Breast epithelium (tissue), 4 donors: ENCODE measurements at regions not wholly inside any gene's neighbourhood (a gene's known extent, or its start where the extent isn't known, plus 50 kb on each side); places are given as distances from the start of the nearest gene placed in this dataset.

ENCODE experiments used
- DNase-seq, 2 donors: peaks; one replicate each; pipeline ENCODE4 v3.0.0-alpha.2; 2019; ENCODE audit warnings: low spot score in 2 of 2
- H3K27ac ChIP-seq, 2 donors: fragments of 200-600 bp; sonication (generic) in 1 of 2; one replicate each; pipeline ENCODE4 v1.5.1; 2016 to 2019; ENCODE audit warnings: mild to moderate bottlenecking in 1 of 2
- H3K27me3 ChIP-seq, 2 donors: fragments of 200-600 bp; sonication (generic) in 1 of 2; one replicate each; pipeline versions ENCODE4 v1.5.1 to v1.6.0; 2017 to 2019; ENCODE audit warnings: control low read depth in 1 of 2, mild to moderate bottlenecking in 1 of 2
- H3K36me3 ChIP-seq: fragments of 200-600 bp; one replicate; pipeline ENCODE4 v1.5.1; 2019
- H3K4me1 ChIP-seq, 2 donors: fragments of 200-600 bp; sonication (generic); one replicate each; pipeline ENCODE4 v1.5.1; 2016 to 2019; ENCODE audit warnings: control low read depth in 1 of 2
- H3K4me3 ChIP-seq, 3 donors: fragments of 200-600 bp; sonication (generic); 1 replicate in 2 of 3; 2 replicates in 1 of 3; pipeline ENCODE4 v1.5.1; 2016 to 2019; ENCODE audit warnings: mild to moderate bottlenecking in 3 of 3, moderate library complexity in 2 of 3
- H3K9me3 ChIP-seq, 2 donors: fragments of 200-600 bp; sonication (generic) in 1 of 2; one replicate each; pipeline ENCODE4 v1.5.1; 2016 to 2019; ENCODE audit warnings: control low read depth in 1 of 2
- POLR2A ChIP-seq: fragments of 450-650 bp; IDR thresholded peaks from one replicate; pipeline ENCODE4 v1.6.1; 2016; ENCODE audit warnings: antibody characterized with exemption, mild to moderate bottlenecking, moderate library complexity
- POLR2AphosphoS5 ChIP-seq, 3 donors: sonication (generic); formaldehyde crosslinking; IDR thresholded peaks; one replicate each; pipeline ENCODE4 v1.6.1; 2017; ENCODE audit warnings: antibody characterized with exemption in 3 of 3
- intact Hi-C: fragments of 100-400 bp; cut with DNase I; formaldehyde crosslinking; loops from one replicate; pipeline ENCODE4 v1.15.1; 2023; ENCODE audit warnings: low total_unique reads
- TF ChIP-seq, protein P1 (sequence below), 3 donors: fragments of 450-650 bp; IDR thresholded peaks; one replicate each; pipeline ENCODE4 v1.5.1; 2016 to 2017; ENCODE audit warnings: antibody characterized with exemption in 3 of 3, mild to moderate bottlenecking in 3 of 3, moderate library complexity in 3 of 3

DNA sequence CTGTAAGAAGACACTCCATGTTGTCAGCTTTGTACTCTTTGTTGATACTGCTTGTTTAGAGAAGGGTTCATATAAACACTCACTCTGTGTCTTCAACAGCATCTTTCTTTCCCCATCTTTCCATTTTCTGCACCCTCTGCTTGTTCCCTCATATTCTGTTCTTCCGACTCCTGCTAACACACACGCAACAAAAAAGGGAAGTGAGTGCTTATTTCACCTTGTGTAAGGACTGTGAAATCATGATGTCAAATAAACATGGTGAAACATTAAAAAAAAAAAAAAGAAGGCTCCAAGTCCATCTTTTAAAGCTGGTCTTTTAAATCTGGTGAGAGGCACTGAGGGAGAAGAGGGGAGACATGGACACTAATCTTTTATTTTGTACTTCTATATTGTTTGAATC, 145.4 kb downstream of the RPAP3 start:
- H3K36me3 ChIP-seq, result no peaks in the 10 kb centered on the region
- H3K27ac ChIP-seq, result no peak overlapping the region
- intact Hi-C loops, result no loop called here
- no peak overlapping the region for H3K4me3 ChIP-seq
- H3K27me3 ChIP-seq, result no peaks in the 10 kb centered on the region
- no peak for TF ChIP-seq POLR2AphosphoS5 (IDR thresholded peaks at IDR 0.05)
- TF ChIP-seq, protein P1, sequence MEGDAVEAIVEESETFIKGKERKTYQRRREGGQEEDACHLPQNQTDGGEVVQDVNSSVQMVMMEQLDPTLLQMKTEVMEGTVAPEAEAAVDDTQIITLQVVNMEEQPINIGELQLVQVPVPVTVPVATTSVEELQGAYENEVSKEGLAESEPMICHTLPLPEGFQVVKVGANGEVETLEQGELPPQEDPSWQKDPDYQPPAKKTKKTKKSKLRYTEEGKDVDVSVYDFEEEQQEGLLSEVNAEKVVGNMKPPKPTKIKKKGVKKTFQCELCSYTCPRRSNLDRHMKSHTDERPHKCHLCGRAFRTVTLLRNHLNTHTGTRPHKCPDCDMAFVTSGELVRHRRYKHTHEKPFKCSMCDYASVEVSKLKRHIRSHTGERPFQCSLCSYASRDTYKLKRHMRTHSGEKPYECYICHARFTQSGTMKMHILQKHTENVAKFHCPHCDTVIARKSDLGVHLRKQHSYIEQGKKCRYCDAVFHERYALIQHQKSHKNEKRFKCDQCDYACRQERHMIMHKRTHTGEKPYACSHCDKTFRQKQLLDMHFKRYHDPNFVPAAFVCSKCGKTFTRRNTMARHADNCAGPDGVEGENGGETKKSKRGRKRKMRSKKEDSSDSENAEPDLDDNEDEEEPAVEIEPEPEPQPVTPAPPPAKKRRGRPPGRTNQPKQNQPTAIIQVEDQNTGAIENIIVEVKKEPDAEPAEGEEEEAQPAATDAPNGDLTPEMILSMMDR (IDR thresholded peaks at IDR 0.05), result no peak
- no peak for TF ChIP-seq POLR2A
- no peaks in the 10 kb centered on the region for H3K4me1 ChIP-seq
- no peaks in the 10 kb centered on the region for H3K9me3 ChIP-seq
- DNase-seq, result no peak

DNA sequence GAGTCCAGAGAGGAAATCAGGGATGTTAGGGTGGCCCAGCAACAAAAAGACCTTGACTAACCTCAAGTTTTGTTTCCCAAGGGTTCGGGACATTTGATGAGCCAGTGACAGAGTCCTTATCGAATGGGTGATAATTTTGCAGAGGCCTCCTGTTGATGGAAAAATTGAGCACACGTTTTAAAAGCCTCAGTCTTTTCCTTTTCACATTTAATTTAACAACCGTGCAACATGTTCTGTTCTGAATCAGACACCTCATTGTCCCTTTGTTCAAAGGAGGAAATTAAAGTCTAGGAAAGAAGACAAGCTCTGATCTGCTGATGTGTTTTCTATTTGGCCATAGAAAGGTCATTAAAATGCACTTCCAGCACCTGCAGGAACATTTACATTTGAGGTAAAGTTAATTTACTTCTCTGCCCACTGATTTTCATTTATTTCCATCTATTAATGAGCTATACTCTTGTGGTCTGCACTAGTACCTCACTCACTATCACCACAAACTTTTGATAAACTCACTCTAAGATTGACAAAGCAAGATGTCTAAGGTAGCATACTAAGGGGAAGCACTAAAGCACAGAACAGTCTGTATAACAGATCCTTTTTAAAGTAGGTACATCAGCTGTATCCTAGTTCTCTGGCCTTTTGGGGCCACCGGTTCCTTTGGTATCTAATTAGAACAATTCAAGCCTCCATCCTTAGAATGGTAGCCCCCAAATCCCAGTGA, 147.0 kb downstream of the RPAP3 start:
- Histone ChIP-seq H3K36me3 (no peaks in the 10 kb centered on the region), H3K4me1 (no peaks in the 10 kb centered on the region), H3K27ac (peak overlapping the region in 1 of 2 donors; percentile 32), H3K9me3 (no peaks in the 10 kb centered on the region), H3K4me3 (no peak overlapping the region), H3K27me3 (no peaks in the 10 kb centered on the region)
- no peak for DNase-seq
- TF ChIP-seq POLR2AphosphoS5 (IDR thresholded peaks at IDR 0.05), result no peak
- TF ChIP-seq, protein P1 (IDR thresholded peaks at IDR 0.05), result no peak
- no peak for TF ChIP-seq POLR2A
- intact Hi-C loops, result no loop called here

DNA sequence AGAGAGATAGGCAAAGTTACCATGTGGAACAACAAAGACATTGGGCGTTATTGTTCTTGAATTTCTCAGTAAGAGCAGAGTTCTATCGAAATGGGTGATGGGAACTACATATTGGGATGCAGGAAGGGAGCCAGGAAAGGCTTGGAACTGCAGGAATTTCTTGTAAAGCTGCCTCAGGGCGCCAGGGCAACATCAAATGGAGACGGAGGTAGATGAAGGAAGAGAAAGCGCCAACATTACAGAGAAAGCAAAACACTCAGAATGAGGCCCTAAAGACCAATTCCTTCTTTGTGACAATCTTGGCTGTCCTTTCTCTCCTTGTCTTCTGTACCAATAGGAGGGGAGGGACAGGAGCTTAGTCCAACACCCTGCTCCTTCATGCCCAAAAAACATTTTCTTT, 148.4 kb downstream of the RPAP3 start:
- H3K27ac ChIP-seq, result peak overlapping the region; percentile 52 to 58
- peak in 1 of 2 donors; percentile 67 for DNase-seq
- TF ChIP-seq, protein P1 (IDR thresholded peaks at IDR 0.05), result no peak
- TF ChIP-seq POLR2AphosphoS5 (IDR thresholded peaks at IDR 0.05) (no peak), POLR2A (no peak)
- H3K4me3 ChIP-seq, result no peak overlapping the region
- intact Hi-C loops, result no loop called here
- no peaks in the 10 kb centered on the region for H3K36me3 ChIP-seq
- H3K9me3 ChIP-seq, result peaks cover 12 to 13% of the 10 kb centered on the region in 2 donors
- no peaks in the 10 kb centered on the region for H3K4me1 ChIP-seq
- H3K27me3 ChIP-seq, result no peaks in the 10 kb centered on the region

DNA sequence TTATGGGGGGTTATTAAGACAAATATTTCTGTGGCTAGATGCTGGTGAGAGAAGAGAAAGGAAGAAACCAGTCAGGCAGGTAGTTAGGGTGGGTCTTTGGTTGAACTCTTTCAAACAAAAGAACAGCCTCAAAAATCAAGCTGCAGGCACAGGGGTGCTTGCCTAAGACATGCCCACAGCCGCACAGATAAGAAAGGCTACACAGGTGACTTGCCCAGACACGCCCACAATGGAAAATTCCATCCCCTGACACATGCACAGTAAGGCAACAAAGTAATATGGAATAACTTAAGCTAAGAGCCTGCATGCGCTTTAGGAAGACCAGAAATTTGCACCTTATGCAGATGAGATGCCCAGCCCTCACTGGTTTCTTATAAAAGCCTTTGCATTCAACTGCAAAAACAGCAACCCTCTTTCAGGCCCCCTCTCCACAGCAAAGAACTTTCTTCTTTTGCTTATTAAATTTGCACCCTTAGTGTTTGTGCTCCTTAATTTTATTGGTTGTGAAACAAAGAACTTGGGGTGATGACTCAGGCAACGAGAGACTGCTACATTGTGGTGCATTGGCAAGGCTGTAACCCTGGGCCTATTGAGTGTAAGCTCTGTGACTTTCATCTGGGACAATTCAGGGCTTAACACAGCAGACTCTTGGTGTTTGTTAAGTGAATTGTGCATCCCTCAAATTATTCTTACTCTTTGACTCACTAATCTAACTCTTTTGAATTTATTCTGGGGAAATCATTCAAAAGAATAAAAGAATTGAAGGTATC, 149.4 kb downstream of the RPAP3 start:
- no peaks in the 10 kb centered on the region for H3K27me3 ChIP-seq
- no peak for TF ChIP-seq POLR2A
- TF ChIP-seq POLR2AphosphoS5 (IDR thresholded peaks at IDR 0.05), result no peak
- TF ChIP-seq, protein P1 (IDR thresholded peaks at IDR 0.05), result no peak
- H3K27ac ChIP-seq, result no peak overlapping the region
- H3K4me1 ChIP-seq, result no peaks in the 10 kb centered on the region
- H3K9me3 ChIP-seq, result peaks cover 12 to 13% of the 10 kb centered on the region in 2 donors
- DNase-seq, result no peak
- intact Hi-C loops, result no loop called here
- no peak overlapping the region for H3K4me3 ChIP-seq
- no peaks in the 10 kb centered on the region for H3K36me3 ChIP-seq

DNA sequence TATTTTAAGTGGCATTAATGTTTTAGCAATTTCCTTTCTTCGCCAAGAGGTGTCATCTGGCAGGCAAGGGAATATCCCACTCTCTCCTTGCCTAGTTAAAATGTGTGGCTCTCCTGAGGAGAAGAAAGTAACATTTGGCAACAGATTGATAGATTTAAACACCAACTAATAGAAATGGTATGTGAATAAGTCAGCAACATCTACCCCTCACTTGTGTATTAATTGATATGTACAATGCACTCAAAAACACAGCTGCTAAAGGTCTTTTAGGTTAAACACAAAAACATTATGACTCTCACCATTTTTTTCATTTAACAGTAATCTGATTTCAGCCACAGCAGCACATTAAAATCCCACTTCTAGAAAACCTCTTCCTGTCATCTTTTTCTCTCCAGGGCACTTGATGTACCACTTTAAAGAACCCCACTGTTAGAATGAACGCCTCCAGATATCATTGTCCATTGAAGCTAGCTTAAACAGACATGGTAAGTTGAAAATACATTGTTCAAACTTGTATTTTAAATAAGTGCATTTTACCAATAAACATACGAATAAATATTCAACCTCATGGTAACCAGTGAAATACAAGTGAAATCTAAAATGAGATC, 151.7 kb downstream of the RPAP3 start:
- Histone ChIP-seq H3K27me3 (no peaks in the 10 kb centered on the region), H3K36me3 (no peaks in the 10 kb centered on the region), H3K27ac (no peak overlapping the region), H3K4me1 (no peaks in the 10 kb centered on the region), H3K9me3 (peaks cover 12 to 13% of the 10 kb centered on the region in 2 donors), H3K4me3 (no peak overlapping the region)
- no peak for DNase-seq
- intact Hi-C loops, result no loop called here
- TF ChIP-seq POLR2A (no peak), POLR2AphosphoS5 (IDR thresholded peaks at IDR 0.05) (no peak)
- TF ChIP-seq, protein P1 (IDR thresholded peaks at IDR 0.05), result no peak
